Stomach smooth muscle (tissue), 2 donors: ENCODE measurements at regions not wholly inside any gene's neighbourhood (a gene's known extent, or its start where the extent isn't known, plus 50 kb on each side); places are given as distances from the start of the nearest gene placed in this dataset.

Experiments
- H3K27ac ChIP-seq: one replicate; pipeline ENCODE4 v1.7.0; 2013; ENCODE audit warnings: mild to moderate bottlenecking, low read length, inconsistent platforms
- H3K27me3 ChIP-seq, 2 donors: one replicate each; pipeline ENCODE4 v1.7.0; 2013; ENCODE audit warnings: low read length in 2 of 2; ENCODE audit not compliant: insufficient read depth in 2 of 2, control insufficient read depth in 1 of 2
- H3K36me3 ChIP-seq, 2 donors: one replicate each; pipeline ENCODE4 v1.7.0; 2013; ENCODE audit warnings: low read length in 2 of 2; ENCODE audit not compliant: control insufficient read depth in 2 of 2, insufficient read depth in 2 of 2
- H3K4me1 ChIP-seq: one replicate; pipeline ENCODE4 v1.7.0; 2013; ENCODE audit warnings: low read length; ENCODE audit not compliant: control insufficient read depth, insufficient read depth
- H3K4me3 ChIP-seq, 2 donors: one replicate each; pipeline ENCODE4 v1.7.0; 2013; ENCODE audit warnings: low read length in 2 of 2
- H3K9ac ChIP-seq, 2 donors: one replicate each; pipeline ENCODE4 v1.7.0; 2013; ENCODE audit warnings: low read length in 2 of 2, mild to moderate bottlenecking in 1 of 2
- H3K9me3 ChIP-seq, 2 donors: one replicate each; pipeline ENCODE4 v1.7.0; 2013; ENCODE audit warnings: low read length in 2 of 2; ENCODE audit not compliant: control insufficient read depth in 2 of 2
- donor health status: healthy.
- donor health status: Pancreatic carcinoma.

DNA sequence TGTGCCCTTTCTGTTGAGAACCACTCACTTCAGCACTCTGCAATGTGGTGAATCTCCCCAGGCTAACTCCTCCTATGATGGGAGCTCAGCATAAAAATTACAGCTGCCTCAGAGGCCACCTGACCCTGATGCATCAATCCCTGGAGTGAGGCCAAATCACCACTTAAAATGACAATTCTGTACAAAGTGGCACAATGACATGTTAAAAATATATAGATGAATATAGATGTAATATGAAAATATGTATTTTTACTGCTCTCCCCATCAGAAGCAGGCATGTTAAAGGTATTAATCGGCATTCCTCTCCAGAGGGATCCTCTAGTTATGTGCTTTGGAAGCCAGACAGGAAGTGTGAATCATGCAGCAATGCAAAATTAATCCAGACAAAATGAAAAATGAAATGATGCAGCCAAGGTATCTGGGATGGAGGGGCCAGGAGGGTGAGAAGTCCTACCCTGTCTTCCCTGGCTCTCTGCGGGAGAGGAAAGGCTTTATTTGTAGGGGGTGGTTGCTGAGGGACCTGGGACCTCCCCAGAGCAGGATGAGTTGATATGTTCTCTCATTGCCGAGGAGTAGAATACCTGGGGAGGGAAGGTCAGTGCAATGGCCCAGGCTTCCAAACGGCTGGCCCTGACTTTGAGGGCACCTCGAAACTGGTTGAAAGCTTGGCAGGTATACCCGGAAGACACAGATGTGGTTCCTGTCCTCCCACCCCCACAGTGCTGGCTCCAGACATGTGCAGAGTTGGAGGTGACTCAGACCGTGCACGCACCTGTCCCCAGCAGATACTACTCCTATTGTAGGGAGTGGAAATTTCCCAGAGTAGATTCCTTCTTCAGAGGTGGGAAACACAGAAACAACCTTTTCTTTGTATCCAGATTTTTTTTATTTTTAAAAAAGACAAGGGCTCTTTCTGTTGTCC is 347.9 kb upstream of the NCAM1 start:
- Histone ChIP-seq H3K36me3 (no peaks in the 10 kb centered on the region), H3K4me1 (peaks cover 10% of the 10 kb centered on the region), H3K4me3 (no peak overlapping the region), H3K9ac (no peak overlapping the region), H3K27me3 (no peaks in the 10 kb centered on the region), H3K27ac (no peak overlapping the region), H3K9me3 (no peaks in the 10 kb centered on the region)

DNA sequence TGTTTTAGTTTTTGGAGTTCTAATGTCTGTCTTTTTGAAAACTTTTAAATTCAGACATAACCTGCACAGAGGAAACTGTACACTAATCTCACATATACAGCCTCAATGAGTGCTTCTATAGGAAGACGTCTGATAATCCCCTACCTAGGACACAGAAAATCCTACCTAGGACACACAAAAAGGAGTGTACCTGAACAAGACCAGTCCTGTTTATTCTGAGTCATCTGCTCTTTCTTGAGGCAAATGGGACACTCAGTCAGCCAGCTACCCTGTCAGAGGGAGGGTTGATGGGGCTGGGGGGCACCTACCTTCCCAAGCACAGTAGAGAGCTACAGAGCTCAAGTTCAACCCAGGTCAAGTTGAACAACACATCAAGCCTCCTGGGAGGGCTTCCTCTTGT is 346.6 kb upstream of the NCAM1 start:
- no peak overlapping the region for H3K4me3 ChIP-seq
- H3K9ac ChIP-seq: no peak overlapping the region
- peaks cover 10% of the 10 kb centered on the region for H3K4me1 ChIP-seq
- H3K36me3 ChIP-seq: no peaks in the 10 kb centered on the region
- no peaks in the 10 kb centered on the region for H3K9me3 ChIP-seq
- no peak overlapping the region for H3K27ac ChIP-seq
- H3K27me3 ChIP-seq: no peaks in the 10 kb centered on the region

DNA sequence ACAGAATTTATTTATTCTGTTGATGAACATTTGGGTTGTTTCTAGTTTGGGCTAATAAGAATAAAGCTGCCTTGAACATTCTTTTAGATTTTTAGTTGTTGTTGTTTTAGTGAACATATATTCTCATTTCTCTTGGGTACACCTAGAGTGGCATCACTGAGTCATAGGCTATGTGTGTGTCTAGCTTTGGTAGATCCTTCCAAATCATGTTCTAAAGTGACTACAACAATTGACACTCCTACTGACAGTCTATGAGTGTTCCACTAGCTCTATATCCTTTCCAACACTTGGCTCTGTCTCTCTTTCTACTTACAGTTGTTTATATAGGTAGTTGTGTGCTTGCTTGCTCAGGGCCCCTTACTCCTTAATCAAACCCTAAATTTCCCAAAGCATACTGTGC is 346.0 kb upstream of the NCAM1 start:
- Histone ChIP-seq H3K4me1 (peaks cover 10% of the 10 kb centered on the region), H3K9ac (no peak overlapping the region), H3K36me3 (no peaks in the 10 kb centered on the region), H3K4me3 (no peak overlapping the region), H3K27ac (no peak overlapping the region), H3K9me3 (no peaks in the 10 kb centered on the region), H3K27me3 (no peaks in the 10 kb centered on the region)

DNA sequence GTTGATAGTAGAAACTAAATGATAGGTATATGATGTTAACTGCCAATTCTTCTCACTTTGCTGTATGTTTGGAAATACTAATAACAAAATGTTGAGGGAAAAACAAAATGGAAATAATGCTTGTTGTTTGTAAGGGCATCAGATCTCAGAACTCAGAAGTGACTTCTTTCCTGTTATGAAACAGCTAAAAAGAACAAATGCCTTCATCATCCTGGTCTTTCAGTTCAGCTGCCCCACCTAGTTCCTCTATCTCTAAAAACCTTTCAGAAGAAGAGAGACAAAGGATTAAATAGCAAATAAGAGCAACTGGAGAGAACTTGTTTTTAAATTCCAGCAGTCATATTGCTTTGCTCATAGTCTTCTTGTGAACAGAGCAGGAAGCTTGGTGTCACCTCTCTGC is 345.3 kb upstream of the NCAM1 start:
- no peaks in the 10 kb centered on the region for H3K9me3 ChIP-seq
- peaks cover 10% of the 10 kb centered on the region for H3K4me1 ChIP-seq
- no peak overlapping the region for H3K4me3 ChIP-seq
- H3K36me3 ChIP-seq: no peaks in the 10 kb centered on the region
- no peaks in the 10 kb centered on the region for H3K27me3 ChIP-seq
- H3K27ac ChIP-seq: no peak overlapping the region
- H3K9ac ChIP-seq: no peak overlapping the region

DNA sequence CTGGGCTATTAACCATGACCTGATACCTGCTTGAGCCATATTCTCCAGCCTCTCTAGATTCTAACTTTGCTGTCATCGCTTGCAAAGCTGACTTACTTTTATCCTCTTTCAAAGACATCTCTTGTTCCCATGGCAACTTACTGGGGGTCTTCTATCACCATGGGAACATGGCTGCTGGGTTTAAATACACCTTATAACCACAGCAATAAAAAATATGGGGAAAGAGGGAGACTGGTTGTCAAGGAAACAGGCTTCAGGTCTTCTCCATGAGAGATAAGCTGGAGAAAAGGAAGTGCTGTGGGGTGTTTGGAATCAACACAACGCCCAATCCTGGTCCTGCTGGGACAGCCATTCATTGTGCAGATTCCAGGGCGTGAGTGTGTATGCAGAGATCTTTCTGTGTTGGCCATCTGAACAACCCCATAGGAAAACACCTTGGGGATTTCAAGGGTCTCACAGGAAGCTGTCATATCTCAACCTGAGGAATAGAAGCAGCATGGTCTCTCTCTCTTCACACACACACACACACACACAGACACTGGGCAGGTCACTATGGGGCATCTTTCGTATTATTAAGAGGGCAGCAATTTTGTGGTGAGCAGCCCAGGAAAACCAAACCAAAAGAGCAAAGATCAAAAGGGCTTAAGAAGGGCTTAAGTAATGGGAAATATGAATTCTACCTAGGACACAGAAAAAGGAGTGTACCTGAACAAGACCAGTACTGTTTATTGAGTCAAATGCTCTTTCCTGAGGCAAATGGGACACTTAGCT is 344.7 kb upstream of the NCAM1 start:
- Histone ChIP-seq H3K4me1 (peaks cover 10% of the 10 kb centered on the region), H3K9me3 (no peaks in the 10 kb centered on the region), H3K27me3 (no peaks in the 10 kb centered on the region), H3K9ac (no peak overlapping the region), H3K4me3 (no peak overlapping the region), H3K36me3 (no peaks in the 10 kb centered on the region), H3K27ac (no peak overlapping the region)

DNA sequence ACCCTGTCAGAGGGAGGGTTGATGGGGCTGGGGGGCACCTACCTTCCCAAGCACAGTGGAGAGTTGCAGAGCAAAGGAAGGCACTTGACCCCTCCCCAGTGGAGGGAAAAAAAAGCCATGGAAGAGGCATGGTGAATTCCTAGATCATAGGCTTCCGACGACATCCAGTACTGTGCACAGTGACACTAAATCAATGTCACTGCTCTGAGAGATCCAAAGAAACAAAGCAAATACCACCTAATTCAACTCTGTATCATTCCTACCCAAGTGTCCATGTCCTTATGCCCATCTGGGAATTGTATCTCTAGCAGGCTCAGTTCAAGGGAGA is 344.2 kb upstream of the NCAM1 start:
- H3K4me1 ChIP-seq: peaks cover 10% of the 10 kb centered on the region
- no peak overlapping the region for H3K27ac ChIP-seq
- no peaks in the 10 kb centered on the region for H3K9me3 ChIP-seq
- H3K27me3 ChIP-seq: no peaks in the 10 kb centered on the region
- no peak overlapping the region for H3K9ac ChIP-seq
- no peaks in the 10 kb centered on the region for H3K36me3 ChIP-seq
- no peak overlapping the region for H3K4me3 ChIP-seq

DNA sequence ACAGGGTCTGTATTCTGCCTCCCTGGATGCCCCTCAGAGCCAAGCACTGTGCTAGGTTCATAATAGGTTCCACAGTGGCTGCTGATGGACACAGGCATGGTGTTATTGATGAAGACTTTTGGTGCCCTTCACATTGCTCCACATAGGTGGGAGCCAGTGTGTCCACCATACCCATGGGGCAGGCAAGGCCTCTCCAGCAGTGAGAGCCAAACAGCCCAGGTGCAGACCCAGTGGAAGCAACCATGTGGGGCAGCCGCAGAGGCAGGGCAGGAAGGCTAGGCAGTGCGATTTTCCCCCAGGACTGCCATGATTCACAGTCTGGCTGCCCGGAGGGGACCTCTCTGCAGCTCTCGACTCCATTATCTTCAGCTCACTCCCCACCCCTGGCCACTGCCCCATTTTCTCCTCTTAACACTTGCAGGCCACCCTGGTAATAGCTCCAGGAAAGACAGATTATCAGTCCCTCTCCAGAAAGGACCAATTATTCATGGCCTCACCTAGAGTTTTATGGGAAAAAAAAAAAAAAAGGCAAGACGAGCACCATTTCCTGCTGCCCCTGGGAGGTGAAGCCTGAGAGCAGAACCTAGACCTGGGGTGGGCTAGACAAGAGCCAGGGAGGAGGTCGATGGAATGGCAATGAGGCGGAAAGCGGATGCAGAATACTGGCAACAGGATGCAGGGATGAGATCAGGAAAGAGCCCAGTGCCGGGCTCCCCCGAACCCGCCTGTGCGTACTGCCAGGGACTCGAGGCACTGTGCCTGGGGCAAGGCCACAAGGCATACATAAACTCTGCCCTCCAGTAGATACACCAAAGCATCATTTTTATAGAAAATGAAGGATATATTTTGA is 343.0 kb upstream of the NCAM1 start:
- Histone ChIP-seq H3K27ac (no peak overlapping the region), H3K9ac (no peak overlapping the region), H3K4me1 (peaks cover 4% of the 10 kb centered on the region), H3K9me3 (peaks cover 3% of the 10 kb centered on the region in 2 donors), H3K36me3 (no peaks in the 10 kb centered on the region), H3K4me3 (no peak overlapping the region), H3K27me3 (no peaks in the 10 kb centered on the region)

DNA sequence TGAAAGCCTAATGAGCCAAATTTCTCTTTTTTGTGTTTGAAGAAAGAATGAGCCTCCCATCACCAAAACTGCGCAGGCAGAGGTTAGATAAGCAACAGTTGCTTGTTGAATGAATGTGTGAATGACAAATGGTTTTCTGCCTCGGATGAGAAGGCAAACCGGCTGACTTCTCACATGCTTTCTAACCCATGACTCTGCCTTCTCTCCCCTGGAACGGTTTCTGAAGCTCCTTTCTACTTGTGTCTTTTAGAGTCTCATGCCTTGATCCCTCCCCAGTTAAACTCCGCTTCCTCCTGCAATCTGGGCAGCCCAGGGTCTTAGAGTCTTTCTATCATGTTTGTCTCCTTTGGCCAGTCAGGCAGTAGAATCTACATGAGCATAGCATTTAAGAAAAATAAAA is 342.1 kb upstream of the NCAM1 start:
- no peak overlapping the region for H3K9ac ChIP-seq
- H3K4me3 ChIP-seq: no peak overlapping the region
- H3K9me3 ChIP-seq: peaks cover 3% of the 10 kb centered on the region in 2 donors
- H3K36me3 ChIP-seq: no peaks in the 10 kb centered on the region
- H3K4me1 ChIP-seq: no peaks in the 10 kb centered on the region
- no peak overlapping the region for H3K27ac ChIP-seq
- H3K27me3 ChIP-seq: no peaks in the 10 kb centered on the region

DNA sequence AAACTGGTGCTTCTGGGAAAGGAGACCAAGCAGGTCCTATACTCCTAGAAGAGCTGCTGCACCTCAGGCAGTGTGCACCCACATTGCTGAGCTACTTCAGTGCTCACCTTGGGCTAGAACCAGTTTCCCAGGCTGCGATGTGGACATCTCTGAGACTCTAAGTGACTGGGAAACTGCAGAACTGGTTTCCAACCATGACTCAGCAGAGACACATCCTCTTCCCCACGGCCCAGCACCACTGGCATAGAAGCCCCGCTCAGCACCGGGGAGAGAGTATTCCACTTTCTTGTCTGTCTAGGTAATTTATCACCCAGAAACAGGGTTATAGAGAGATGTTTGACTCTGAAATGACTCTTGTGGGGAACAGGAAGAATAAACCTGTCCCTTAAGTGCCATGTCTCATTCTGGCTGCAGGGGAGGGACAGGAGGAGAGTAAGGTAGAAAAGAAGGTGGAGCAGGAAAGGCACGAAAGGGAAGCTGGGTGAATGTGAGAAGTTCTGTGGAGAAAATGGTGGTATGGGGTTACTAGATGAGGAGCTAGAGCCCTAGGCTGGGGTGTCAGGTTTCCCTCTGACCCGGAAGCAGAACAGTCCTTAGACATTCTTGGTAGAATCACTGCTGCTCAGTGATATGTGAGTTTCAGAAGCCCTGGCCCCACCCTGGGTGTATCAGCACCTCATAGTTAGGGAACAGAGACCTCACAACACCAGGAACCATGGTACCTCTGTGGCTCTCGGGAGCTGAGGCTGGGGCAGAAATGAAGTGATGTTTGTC is 340.4 kb upstream of the NCAM1 start:
- Histone ChIP-seq H3K9me3 (peaks cover 3% of the 10 kb centered on the region in 2 donors), H3K4me1 (no peaks in the 10 kb centered on the region), H3K4me3 (no peak overlapping the region), H3K36me3 (no peaks in the 10 kb centered on the region), H3K9ac (no peak overlapping the region), H3K27me3 (no peaks in the 10 kb centered on the region), H3K27ac (no peak overlapping the region)

DNA sequence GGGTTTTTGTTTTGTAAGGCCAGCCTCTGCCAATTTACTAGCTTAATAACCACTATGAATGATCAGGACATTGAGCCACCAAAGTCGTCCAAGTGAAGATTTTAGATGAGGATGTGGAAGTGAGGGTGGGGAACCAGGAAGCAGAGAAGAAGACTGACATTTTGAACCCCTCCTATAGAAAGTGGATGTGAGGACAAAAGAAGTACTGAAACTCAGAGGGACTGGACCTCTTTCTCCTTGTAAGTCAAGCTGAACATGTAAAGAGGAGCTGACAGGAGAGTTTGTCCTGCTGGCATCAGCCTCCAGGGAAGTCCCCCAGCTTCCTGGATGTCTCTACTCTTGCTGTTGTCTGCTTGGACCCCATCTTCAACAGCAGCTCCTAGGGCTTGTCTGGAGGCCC is 338.2 kb upstream of the NCAM1 start:
- H3K9ac ChIP-seq: no peak overlapping the region
- peaks cover 3% of the 10 kb centered on the region in 2 donors for H3K9me3 ChIP-seq
- no peaks in the 10 kb centered on the region for H3K4me1 ChIP-seq
- no peak overlapping the region for H3K27ac ChIP-seq
- H3K4me3 ChIP-seq: no peak overlapping the region
- H3K27me3 ChIP-seq: no peaks in the 10 kb centered on the region
- no peaks in the 10 kb centered on the region for H3K36me3 ChIP-seq
